GM10248 (cell line): ENCODE measurements at regions not wholly inside any gene's neighbourhood (a gene's known extent, or its start where the extent isn't known, plus 50 kb on each side); places are given as distances from the start of the nearest gene placed in this dataset.

Experiments used
- CTCF ChIA-PET: fragments of 300-600 bp; sonication (Branson Sonifier 250); formaldehyde crosslinking; extraction: SDS; loops from one replicate; lab custom pipeline; 2021; ENCODE audit warnings: antibody characterized with exemption; lab: Yijun Ruan, JAX
- POLR2A ChIA-PET: fragments of 350-650 bp; sonication (Branson Sonifier 250); formaldehyde crosslinking; extraction: SDS; loops from one replicate; lab custom pipeline; 2020; ENCODE audit warnings: antibody characterized with exemption; lab: Yijun Ruan, JAX
- DNase-seq: peaks from one replicate; pipeline ENCODE4 v3.0.0; 2012; ENCODE audit errors: extremely low spot score
- CTCF ChIP-seq: IDR thresholded peaks from 2 replicates; pipeline ENCODE4 v1.5.1; 2012; ENCODE audit warnings: mild to moderate bottlenecking, low read depth; ENCODE audit errors: extremely low read depth, missing control alignments, control extremely low read depth

GRCh38 chr1:38780133-38780532, 79.4 kb downstream of the RRAGC start:
- CTCF ChIA-PET, result interaction anchor here (1.3 kb wide), 1 partner anchor 12 kb away, joined by 3 read pairs; no protein-coding TSS in a partner anchor
- POLR2A ChIA-PET, result no interaction called here
- no peak for DNase-seq
- TF ChIP-seq CTCF, result no peak

- DNase-seq, result no peak
- ChIA-PET POLR2A (no interaction called here), CTCF (no interaction called here)
- TF ChIP-seq CTCF, result no peak
Measured at GRCh38 chr1:38779491-38779890, 80.1 kb downstream of the RRAGC start.

- POLR2A ChIA-PET, result no interaction called here
- no peak for DNase-seq
- CTCF ChIA-PET, result interaction anchor here (0.8 kb wide), 1 partner anchor 14 kb away, joined by 3 read pairs; no protein-coding TSS in a partner anchor
- TF ChIP-seq CTCF, result no peak
Measured at GRCh38 chr1:38778521-38778920, 81.1 kb downstream of the RRAGC start.

GRCh38 chr1:38778051-38778450, 81.5 kb downstream of the RRAGC start:
- POLR2A ChIA-PET, result no interaction called here
- CTCF ChIA-PET, result interaction anchor here (0.8 kb wide), 1 partner anchor 14 kb away, joined by 3 read pairs; no protein-coding TSS in a partner anchor
- no peak for TF ChIP-seq CTCF
- no peak for DNase-seq

- no peak for DNase-seq
- ChIA-PET CTCF (interaction anchor here (1.2 kb wide), 1 partner anchor 10 kb away, joined by 3 read pairs; no protein-coding TSS in a partner anchor), POLR2A (no interaction called here)
- TF ChIP-seq CTCF, result no peak
Measured at GRCh38 chr1:38777464-38777957, 82.1 kb downstream of the RRAGC start.

- CTCF ChIA-PET, result interaction anchor here (1.2 kb wide), 1 partner anchor 9 kb away, joined by 3 read pairs; no protein-coding TSS in a partner anchor
- POLR2A ChIA-PET, result no interaction called here
- DNase-seq, result no peak
- no peak for TF ChIP-seq CTCF
Measured at GRCh38 chr1:38776466-38777065, 83.0 kb downstream of the RRAGC start.
